Left lung (tissue), 4 donors: ENCODE measurements at regions not wholly inside any gene's neighbourhood (a gene's known extent, or its start where the extent isn't known, plus 50 kb on each side); places are given as distances from the start of the nearest gene placed in this dataset.

Source experiments
- ATAC-seq: fragments of 200-7000 bp; cut with Tn5 transposase; one replicate; pipeline ENCODE4 v1.9.1; 2020; ENCODE audit warnings: moderate library complexity
- DNase-seq, 4 donors: peaks; one replicate each; pipeline ENCODE4 v3.0.0-alpha.2; 2013 to 2020
- H3K27ac ChIP-seq, 2 donors: fragments of 200-600 bp; sonication (generic) in 1 of 2; one replicate each; pipeline versions ENCODE4 v1.5.0 to v1.8.0; 2020 to 2021
- H3K27me3 ChIP-seq, 2 donors: fragments of 200-600 bp; sonication (generic) in 1 of 2; one replicate each; pipeline versions ENCODE4 v1.5.0 to v1.8.0; 2020 to 2021
- H3K36me3 ChIP-seq, 2 donors: fragments of 200-600 bp; sonication (generic) in 1 of 2; one replicate each; pipeline versions ENCODE4 v1.5.0 to v1.8.0; 2020 to 2021
- H3K4me1 ChIP-seq, 2 donors: fragments of 200-600 bp; one replicate each; pipeline ENCODE4 v1.8.0; 2021
- H3K4me3 ChIP-seq, 2 donors: fragments of 200-600 bp; sonication (generic) in 1 of 2; one replicate each; pipeline versions ENCODE4 v1.5.0 to v1.8.0; 2020 to 2021; ENCODE audit warnings: mild to moderate bottlenecking in 1 of 2
- H3K9me3 ChIP-seq, 2 donors: fragments of 200-600 bp; sonication (generic) in 1 of 2; one replicate each; pipeline versions ENCODE4 v1.5.0 to v1.8.0; 2020 to 2021
- intact Hi-C, 2 donors: fragments of 100-400 bp; cut with DNase I; formaldehyde crosslinking; loops; one replicate each; pipeline versions ENCODE4 v1.11.2 to v1.14.2; 2022
- TF ChIP-seq, protein P1 (sequence below), 2 donors: fragments of 200-600 bp; sonication (generic) in 1 of 2; IDR thresholded peaks; one replicate each; pipeline versions ENCODE4 v1.5.0 to v1.8.0; 2021; ENCODE audit warnings: antibody characterized with exemption in 2 of 2
- donor health status: DM: no; HTN: yes; CAD: no.
- donor health status: DM: no; HTN: no; CAD: no.

DNA sequence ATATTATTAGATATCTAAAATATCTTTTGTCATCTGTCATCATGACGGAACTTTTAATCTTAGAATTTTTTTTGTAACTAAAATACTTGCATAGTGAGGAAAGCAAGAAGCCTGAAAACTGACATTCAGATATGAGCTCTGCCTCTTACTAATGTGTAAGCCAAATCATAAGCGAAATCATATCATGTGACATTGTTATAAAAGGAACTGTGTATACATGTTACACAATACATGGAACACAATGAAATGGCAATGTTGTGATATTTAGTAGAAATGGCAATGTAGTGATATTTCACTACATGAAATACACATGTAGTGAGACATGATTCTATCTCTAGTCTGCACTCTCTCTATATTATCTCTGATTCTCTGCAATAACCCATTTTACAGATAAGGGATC is 1016.4 kb upstream of the PIK3C3 start:
- DNase-seq (no peak), ATAC-seq (no peak)
- intact Hi-C loops, result no loop called here
- Histone ChIP-seq H3K9me3 (no peaks in the 10 kb centered on the region), H3K4me3 (no peak overlapping the region), H3K4me1 (no peaks in the 10 kb centered on the region), H3K36me3 (no peaks in the 10 kb centered on the region), H3K27me3 (no peaks in the 10 kb centered on the region), H3K27ac (no peak overlapping the region)
- TF ChIP-seq, protein P1, sequence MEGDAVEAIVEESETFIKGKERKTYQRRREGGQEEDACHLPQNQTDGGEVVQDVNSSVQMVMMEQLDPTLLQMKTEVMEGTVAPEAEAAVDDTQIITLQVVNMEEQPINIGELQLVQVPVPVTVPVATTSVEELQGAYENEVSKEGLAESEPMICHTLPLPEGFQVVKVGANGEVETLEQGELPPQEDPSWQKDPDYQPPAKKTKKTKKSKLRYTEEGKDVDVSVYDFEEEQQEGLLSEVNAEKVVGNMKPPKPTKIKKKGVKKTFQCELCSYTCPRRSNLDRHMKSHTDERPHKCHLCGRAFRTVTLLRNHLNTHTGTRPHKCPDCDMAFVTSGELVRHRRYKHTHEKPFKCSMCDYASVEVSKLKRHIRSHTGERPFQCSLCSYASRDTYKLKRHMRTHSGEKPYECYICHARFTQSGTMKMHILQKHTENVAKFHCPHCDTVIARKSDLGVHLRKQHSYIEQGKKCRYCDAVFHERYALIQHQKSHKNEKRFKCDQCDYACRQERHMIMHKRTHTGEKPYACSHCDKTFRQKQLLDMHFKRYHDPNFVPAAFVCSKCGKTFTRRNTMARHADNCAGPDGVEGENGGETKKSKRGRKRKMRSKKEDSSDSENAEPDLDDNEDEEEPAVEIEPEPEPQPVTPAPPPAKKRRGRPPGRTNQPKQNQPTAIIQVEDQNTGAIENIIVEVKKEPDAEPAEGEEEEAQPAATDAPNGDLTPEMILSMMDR (IDR thresholded peaks at IDR 0.05), result no peak

DNA sequence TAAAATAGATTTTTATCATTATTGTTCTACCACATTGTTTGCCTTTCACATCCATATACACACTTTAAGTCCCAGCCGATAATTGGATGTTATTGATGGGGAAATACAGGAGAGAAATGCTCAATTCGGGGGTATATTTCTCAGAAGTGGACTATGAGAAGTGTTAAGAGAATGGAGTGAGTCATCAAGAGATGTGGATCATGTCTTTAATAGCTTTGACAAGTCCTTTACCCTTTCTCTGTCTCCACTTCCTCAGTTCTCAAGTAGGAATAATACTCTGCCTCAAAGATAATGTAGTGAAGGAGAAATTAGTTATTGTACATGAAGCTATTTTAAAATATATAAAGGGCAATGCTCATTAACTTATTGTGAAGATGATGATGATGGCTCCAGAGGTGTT is 1017.6 kb upstream of the PIK3C3 start:
- no peaks in the 10 kb centered on the region for H3K9me3 ChIP-seq
- no peak overlapping the region for H3K27ac ChIP-seq
- DNase-seq (no peak), ATAC-seq (no peak)
- no peaks in the 10 kb centered on the region for H3K27me3 ChIP-seq
- H3K4me1 ChIP-seq, result no peaks in the 10 kb centered on the region
- intact Hi-C loops, result no loop called here
- no peaks in the 10 kb centered on the region for H3K36me3 ChIP-seq
- no peak overlapping the region for H3K4me3 ChIP-seq
- TF ChIP-seq, protein P1 (IDR thresholded peaks at IDR 0.05), result no peak

DNA sequence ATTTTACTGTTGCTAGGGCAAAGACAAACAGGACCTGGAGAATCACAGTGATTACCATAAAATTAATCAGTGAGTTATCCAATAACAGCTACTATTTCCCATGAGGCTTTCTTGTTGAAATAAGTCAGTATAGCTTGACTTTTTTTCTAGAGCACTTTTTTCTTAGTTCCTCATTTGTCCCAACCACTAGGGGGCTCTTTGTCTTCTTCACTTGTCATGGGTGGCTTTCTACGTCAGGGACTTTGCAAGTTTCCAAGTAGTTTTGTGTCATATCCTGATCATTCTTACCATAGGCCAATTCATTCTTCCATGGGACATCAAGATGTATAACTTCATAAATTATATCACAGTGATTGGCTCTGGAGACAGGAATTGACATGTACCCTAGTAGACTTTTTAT is 1019.6 kb upstream of the PIK3C3 start:
- no peaks in the 10 kb centered on the region for H3K36me3 ChIP-seq
- no peaks in the 10 kb centered on the region for H3K9me3 ChIP-seq
- no peaks in the 10 kb centered on the region for H3K27me3 ChIP-seq
- intact Hi-C loops, result no loop called here
- ATAC-seq (no peak), DNase-seq (no peak)
- no peak overlapping the region for H3K27ac ChIP-seq
- TF ChIP-seq, protein P1 (IDR thresholded peaks at IDR 0.05), result no peak
- H3K4me1 ChIP-seq, result no peaks in the 10 kb centered on the region
- no peak overlapping the region for H3K4me3 ChIP-seq

DNA sequence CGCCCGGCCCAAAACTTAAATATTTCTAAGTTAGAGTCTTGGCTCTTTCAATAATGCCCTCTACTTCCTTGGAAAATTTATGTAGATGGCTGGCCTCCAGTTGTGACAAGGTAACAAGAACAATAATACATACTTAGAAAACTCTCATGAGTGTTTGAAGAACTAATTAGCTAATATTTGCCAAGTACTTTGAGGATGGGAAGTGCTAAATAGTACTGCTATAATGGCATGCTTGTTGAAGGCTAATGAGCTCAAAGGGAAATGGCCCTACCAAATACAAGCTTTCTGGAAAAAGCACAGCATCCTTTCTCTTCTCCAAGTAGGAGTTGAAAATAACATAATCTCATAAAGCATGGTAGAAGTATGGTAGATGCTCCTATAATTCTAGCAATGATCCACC is 1022.2 kb upstream of the PIK3C3 start:
- ATAC-seq, result peak; percentile 84
- TF ChIP-seq, protein P1 (IDR thresholded peaks at IDR 0.05), result no peak

DNA sequence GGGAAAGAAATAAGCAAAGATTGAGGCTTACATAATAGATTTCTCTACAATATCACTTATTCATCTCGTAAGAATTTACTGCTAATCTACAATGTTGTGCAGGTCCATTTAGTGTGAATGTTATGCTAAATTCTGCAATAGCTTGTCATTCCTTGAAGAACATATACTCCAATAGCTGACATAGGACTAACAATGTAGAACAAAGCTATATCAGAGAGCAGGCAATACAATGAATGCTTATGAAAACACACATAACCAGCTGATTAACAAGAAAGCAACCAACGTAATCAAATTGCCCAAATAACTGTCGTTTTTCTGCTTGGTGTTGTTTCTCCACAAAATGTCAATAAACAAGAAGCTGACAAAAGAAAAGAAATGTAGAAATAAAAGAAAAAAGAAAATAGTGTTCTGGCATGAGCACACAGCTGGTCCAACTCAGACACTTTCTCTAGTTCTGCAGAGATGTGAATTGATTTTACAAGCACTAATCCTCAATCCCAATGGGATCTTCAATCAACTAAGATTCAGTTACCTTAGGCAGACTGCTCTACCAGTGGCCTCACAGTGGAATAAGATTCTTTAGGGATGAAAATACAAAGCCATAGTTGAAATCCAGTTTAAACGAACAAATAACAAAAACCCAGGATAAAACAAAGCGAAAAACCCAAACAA is 1024.7 kb upstream of the PIK3C3 start:
- TF ChIP-seq, protein P1 (IDR thresholded peaks at IDR 0.05), result no peak
- intact Hi-C loops, result no loop called here
- H3K4me3 ChIP-seq, result no peak overlapping the region
- no peaks in the 10 kb centered on the region for H3K27me3 ChIP-seq
- no peak overlapping the region for H3K27ac ChIP-seq
- H3K9me3 ChIP-seq, result no peaks in the 10 kb centered on the region
- no peak for ATAC-seq
- no peaks in the 10 kb centered on the region for H3K36me3 ChIP-seq
- H3K4me1 ChIP-seq, result no peaks in the 10 kb centered on the region
- no peak for DNase-seq

More for the DNA sequence above, 1022.2 kb upstream of the PIK3C3 start:
- Histone ChIP-seq H3K4me3 (no peak overlapping the region), H3K27ac (no peak overlapping the region), H3K9me3 (no peaks in the 10 kb centered on the region), H3K27me3 (no peaks in the 10 kb centered on the region), H3K36me3 (no peaks in the 10 kb centered on the region), H3K4me1 (no peaks in the 10 kb centered on the region)
- intact Hi-C loops, result no loop called here
- DNase-seq, result no peak
